B cell (primary cell): ENCODE measurements at regions not wholly inside any gene's neighbourhood (a gene's known extent, or its start where the extent isn't known, plus 50 kb on each side); places are given as distances from the start of the nearest gene placed in this dataset.

ENCODE experiments used
- ATAC-seq: fragments of 200-7000 bp; cut with Tn5 transposase; one replicate; pipeline ENCODE4 v1.10.0; 2021; ENCODE audit warnings: low read depth, mild to moderate bottlenecking, moderate number of reproducible peaks, moderate library complexity
- CTCF ChIA-PET: fragments of 350-600 bp; sonication (Branson Sonifier 250); formaldehyde crosslinking; loops from one replicate; lab custom pipeline; 2021; ENCODE audit warnings: antibody characterized with exemption, inconsistent platforms; lab: Charles Lee
- POLR2A ChIA-PET: fragments of 350-600 bp; sonication (Branson Sonifier 250); formaldehyde crosslinking; loops from one replicate; lab custom pipeline; 2021; ENCODE audit warnings: antibody characterized with exemption; lab: Charles Lee
- DNase-seq: peaks from one replicate; pipeline ENCODE4 v3.0.0; 2013
- H2AFZ ChIP-seq: 2 replicates; pipeline ENCODE4 v1.6.1; 2012; ENCODE audit warnings: mild to moderate bottlenecking, low read depth, low read length; ENCODE audit not compliant: insufficient read depth, poor library complexity, severe bottlenecking
- H3K27ac ChIP-seq, 2 donors: 1 replicate in 1 of 2; 2 replicates in 1 of 2; pipeline ENCODE4 v1.5.1; 2012 to 2013; ENCODE audit warnings: low read length in 2 of 2, mild to moderate bottlenecking in 2 of 2, moderate library complexity in 1 of 2
- H3K27me3 ChIP-seq, 4 experiments: fragments of 200-600 bp in 1 of 4; sonication (generic) in 1 of 4; replicated peaks in 1 of 4; 1 replicate in 2 of 4; 2 replicates in 2 of 4; pipeline versions ENCODE4 v1.6.1 to v1.7.0; 2013 to 2016; ENCODE audit warnings: low read length in 3 of 4, mild to moderate bottlenecking in 2 of 4, mixed read lengths in 1 of 4, moderate library complexity in 1 of 4; ENCODE audit not compliant: insufficient read depth in 4 of 4, control insufficient read depth in 3 of 4; ENCODE audit errors: control extremely low read depth in 1 of 4
- H3K36me3 ChIP-seq, 2 experiments: replicated peaks in 1 of 2; 1 replicate in 1 of 2; 2 replicates in 1 of 2; pipeline versions ENCODE4 v1.6.1 to v1.7.1; 2013; ENCODE audit warnings: low read length in 1 of 2; ENCODE audit not compliant: insufficient read depth in 2 of 2, control insufficient read depth in 1 of 2; ENCODE audit errors: control extremely low read depth in 1 of 2, extremely low read depth in 1 of 2
- H3K4me1 ChIP-seq, 2 donors: fragments of 200-600 bp in 1 of 2; sonication (generic) in 1 of 2; 1 replicate in 1 of 2; 2 replicates in 1 of 2; pipeline versions ENCODE4 v1.5.1 to v1.6.1; 2013 to 2017; ENCODE audit warnings: low read length in 2 of 2; ENCODE audit not compliant: control insufficient read depth in 2 of 2, insufficient read depth in 2 of 2
- H3K4me2 ChIP-seq: replicated peaks from 2 replicates; pipeline ENCODE3; 2012; ENCODE audit warnings: mild to moderate bottlenecking, low read depth, low read length; ENCODE audit not compliant: poor library complexity, severe bottlenecking
- H3K4me3 ChIP-seq, 5 experiments: fragments of 200-600 bp in 1 of 5; sonication (generic) in 1 of 5; 1 replicate in 3 of 5; 2 replicates in 2 of 5; pipeline versions ENCODE4 v1.5.1 to v1.7.0; 2011 to 2016; ENCODE audit warnings: low read length in 4 of 5, mild to moderate bottlenecking in 4 of 5, low read depth in 2 of 5, control low read depth in 1 of 5, moderate library complexity in 1 of 5; ENCODE audit not compliant: insufficient read depth in 1 of 5; ENCODE audit errors: control extremely low read depth in 1 of 5, extremely low read depth in 1 of 5
- H3K79me2 ChIP-seq: fragments of 200-600 bp; sonication (generic); one replicate; pipeline ENCODE4 v1.6.0; 2016; ENCODE audit warnings: low read length; ENCODE audit not compliant: control insufficient read depth, insufficient read depth
- H3K9ac ChIP-seq: fragments of 200-600 bp; sonication (generic); 2 replicates; pipeline ENCODE4 v1.6.1; 2017; ENCODE audit warnings: mild to moderate bottlenecking, low read length, moderate library complexity
- H3K9me3 ChIP-seq, 3 donors: one replicate each; pipeline versions ENCODE4 v1.6.1 to v1.7.1; 2013; ENCODE audit warnings: low read length in 2 of 3; ENCODE audit not compliant: control insufficient read depth in 2 of 3, insufficient read depth in 1 of 3; ENCODE audit errors: control extremely low read depth in 1 of 3
- H4K20me1 ChIP-seq: 2 replicates; pipeline ENCODE4 v1.6.0; 2012; ENCODE audit warnings: mild to moderate bottlenecking, low read length; ENCODE audit not compliant: insufficient read depth, control insufficient read depth, poor library complexity, severe bottlenecking
- H3K27ac Mint-ChIP-seq: one replicate; pipeline ENCODE4 v1.8.0; 2021; ENCODE audit warnings: mixed read lengths
- H3K27me3 Mint-ChIP-seq: one replicate; pipeline ENCODE4 v1.8.0; 2021; ENCODE audit warnings: mixed read lengths
- H3K4me1 Mint-ChIP-seq: one replicate; pipeline ENCODE4 v1.8.0; 2021; ENCODE audit warnings: mixed read lengths
- H3K4me3 Mint-ChIP-seq: one replicate; pipeline ENCODE4 v1.8.0; 2021; ENCODE audit warnings: mixed read lengths
- H3K9me3 Mint-ChIP-seq: one replicate; pipeline ENCODE4 v1.8.0; 2022; ENCODE audit warnings: mixed read lengths; ENCODE audit not compliant: insufficient read depth
- EZH2 ChIP-seq: IDR thresholded peaks from 2 replicates; pipeline ENCODE4 v1.6.1; 2012; ENCODE audit warnings: borderline replicate concordance, low read depth, mild to moderate bottlenecking, moderate library complexity, low read length; ENCODE audit not compliant: insufficient read depth, poor library complexity, severe bottlenecking
- WGBS: methylation state at CpG from one replicate; pipeline ENCODE4 v1.1.5; 2013; ENCODE audit warnings: missing lambda C conversion rate; ENCODE audit not compliant: insufficient coverage; 5-methylcytosine and 5-hydroxymethylcytosine counted together
- intact Hi-C: fragments of 100-400 bp; cut with micrococcal nuclease; formaldehyde crosslinking; loops from one replicate; pipeline ENCODE4 v1.10.0; 2022
- TF ChIP-seq, protein P1 (sequence below): fragments of 200-600 bp; IDR thresholded peaks from one replicate; pipeline ENCODE4 v1.8.0; 2022; ENCODE audit warnings: antibody characterized with exemption, mild to moderate bottlenecking

DNA sequence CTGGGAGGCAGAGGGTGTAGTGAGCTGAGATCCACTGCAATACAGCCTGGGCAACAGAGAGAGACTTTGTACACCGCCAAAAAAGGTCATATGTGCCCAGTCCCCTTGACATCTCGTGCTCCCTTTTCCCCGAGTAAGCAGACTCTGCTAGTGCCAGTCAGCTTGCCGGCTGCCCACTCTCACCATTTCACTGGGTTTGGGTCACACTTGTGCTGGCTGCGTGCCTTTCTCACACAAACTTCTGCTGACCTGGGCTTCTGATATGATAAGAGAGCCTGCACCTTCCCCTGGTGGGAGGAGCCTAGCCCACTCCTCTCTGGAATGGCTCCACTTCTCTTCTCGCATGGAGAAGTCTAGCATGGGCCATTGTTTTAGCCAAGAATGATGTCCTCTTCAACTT, 53.4 kb downstream of the MPP7 start:
- POLR2A ChIA-PET: no interaction called here
- no peak overlapping the region for H3K4me3 Mint-ChIP-seq
- intact Hi-C loops: no loop called here
- WGBS: 98% methylated on average over 5 of the region's 6 CpGs
- Histone ChIP-seq H3K9ac (no peak overlapping the region), H3K4me1 (no peaks in the 10 kb centered on the region), H3K27ac (no peak overlapping the region), H4K20me1 (no peaks in the 10 kb centered on the region), H3K36me3 (no peaks in the 10 kb centered on the region), H2AFZ (no peak overlapping the region), H3K79me2 (no peaks in the 10 kb centered on the region), H3K4me3 (no peak overlapping the region), H3K9me3 (peaks cover 0 to 6% (median 5%) of the 10 kb centered on the region in 3 donors), H3K27me3 (no peaks in the 10 kb centered on the region), H3K4me2 (no peak overlapping the region)
- TF ChIP-seq, protein P1, sequence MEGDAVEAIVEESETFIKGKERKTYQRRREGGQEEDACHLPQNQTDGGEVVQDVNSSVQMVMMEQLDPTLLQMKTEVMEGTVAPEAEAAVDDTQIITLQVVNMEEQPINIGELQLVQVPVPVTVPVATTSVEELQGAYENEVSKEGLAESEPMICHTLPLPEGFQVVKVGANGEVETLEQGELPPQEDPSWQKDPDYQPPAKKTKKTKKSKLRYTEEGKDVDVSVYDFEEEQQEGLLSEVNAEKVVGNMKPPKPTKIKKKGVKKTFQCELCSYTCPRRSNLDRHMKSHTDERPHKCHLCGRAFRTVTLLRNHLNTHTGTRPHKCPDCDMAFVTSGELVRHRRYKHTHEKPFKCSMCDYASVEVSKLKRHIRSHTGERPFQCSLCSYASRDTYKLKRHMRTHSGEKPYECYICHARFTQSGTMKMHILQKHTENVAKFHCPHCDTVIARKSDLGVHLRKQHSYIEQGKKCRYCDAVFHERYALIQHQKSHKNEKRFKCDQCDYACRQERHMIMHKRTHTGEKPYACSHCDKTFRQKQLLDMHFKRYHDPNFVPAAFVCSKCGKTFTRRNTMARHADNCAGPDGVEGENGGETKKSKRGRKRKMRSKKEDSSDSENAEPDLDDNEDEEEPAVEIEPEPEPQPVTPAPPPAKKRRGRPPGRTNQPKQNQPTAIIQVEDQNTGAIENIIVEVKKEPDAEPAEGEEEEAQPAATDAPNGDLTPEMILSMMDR: no peak
- no peak for TF ChIP-seq EZH2
- DNase-seq (no peak), ATAC-seq (no peak)
- peaks cover 30% of the 10 kb centered on the region for H3K27me3 Mint-ChIP-seq
- peaks cover 2% of the 10 kb centered on the region for H3K4me1 Mint-ChIP-seq
- no peak overlapping the region for H3K27ac Mint-ChIP-seq
- peaks cover 3% of the 10 kb centered on the region for H3K9me3 Mint-ChIP-seq
- CTCF ChIA-PET: interaction anchor here (1.6 to 5.0 kb wide), 2 partner anchors 133 to 144 kb away, joined by 6 to 53 read pairs; no protein-coding TSS in a partner anchor

DNA sequence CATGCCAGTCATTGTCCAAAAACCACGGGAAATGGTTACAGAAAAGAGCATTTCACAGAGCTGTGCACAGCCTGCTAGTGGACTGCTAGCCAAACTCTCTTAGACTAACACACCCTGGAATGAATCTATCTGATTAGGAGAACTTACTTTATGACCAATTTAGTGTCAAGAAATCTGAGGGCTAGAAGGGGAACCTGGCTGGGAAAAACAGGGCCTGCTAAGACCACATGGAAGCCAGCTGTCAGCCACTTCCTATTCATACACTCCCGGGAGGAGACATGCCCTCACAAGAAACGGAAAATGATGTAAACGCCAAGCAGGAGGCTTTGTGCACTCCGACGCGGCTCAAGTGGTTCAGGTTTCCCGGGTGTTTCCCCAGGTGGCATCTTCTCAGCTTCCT, 54.8 kb downstream of the MPP7 start:
- ATAC-seq: no peak
- intact Hi-C loops: no loop called here
- Histone ChIP-seq H3K36me3 (no peaks in the 10 kb centered on the region), H3K4me2 (no peak overlapping the region), H3K27me3 (no peaks in the 10 kb centered on the region), H3K4me1 (no peaks in the 10 kb centered on the region), H3K27ac (no peak overlapping the region), H3K9me3 (peaks cover 0 to 6% (median 5%) of the 10 kb centered on the region in 3 donors), H4K20me1 (no peaks in the 10 kb centered on the region), H3K79me2 (no peaks in the 10 kb centered on the region), H3K9ac (no peak overlapping the region), H2AFZ (peak overlapping the region; percentile 17), H3K4me3 (no peak overlapping the region)
- H3K27me3 Mint-ChIP-seq: peaks cover 28% of the 10 kb centered on the region
- H3K4me1 Mint-ChIP-seq: peaks cover 2% of the 10 kb centered on the region
- TF ChIP-seq, protein P1: no peak
- TF ChIP-seq EZH2: no peak
- no peak for DNase-seq
- WGBS: 0% methylated on average over 7 of the region's 8 CpGs
- POLR2A ChIA-PET: no interaction called here
- no peak overlapping the region for H3K27ac Mint-ChIP-seq
- CTCF ChIA-PET: interaction anchor here (1.0 to 5.0 kb wide), 5 partner anchors 9 to 148 kb away, joined by 3 to 53 read pairs (median 6); partner anchors contain the start of gene MPP7
- H3K9me3 Mint-ChIP-seq: peaks cover 3% of the 10 kb centered on the region
- H3K4me3 Mint-ChIP-seq: no peak overlapping the region
